ACC112 (cell line): ENCODE measurements at regions not wholly inside any gene's neighbourhood (a gene's known extent, or its start where the extent isn't known, plus 50 kb on each side); places are given as distances from the start of the nearest gene placed in this dataset.
"Not testable (repeated sequence)": the region's sequence is repeated elsewhere in the genome, so short reads cannot be mapped to it uniquely, and the experiment has no call there.

ENCODE experiments used
- H2AFZ ChIP-seq: fragments of 200-600 bp; sonication (generic); one replicate; pipeline ENCODE4 v1.6.0; 2017; ENCODE audit warnings: antibody characterized with exemption, low read length; ENCODE audit not compliant: unreplicated experiment
- H3K27ac ChIP-seq: fragments of 200-600 bp; sonication (generic); 2 replicates; pipeline ENCODE4 v1.5.1; 2014; ENCODE audit warnings: low read depth, mild to moderate bottlenecking, antibody characterized with exemption, low read length, moderate library complexity
- H3K27me3 ChIP-seq: fragments of 200-600 bp; sonication (generic); 2 replicates; pipeline ENCODE4 v1.6.1; 2014; ENCODE audit warnings: mild to moderate bottlenecking, antibody characterized with exemption, low read length, moderate library complexity, mixed read lengths; ENCODE audit not compliant: insufficient read depth
- H3K36me3 ChIP-seq: fragments of 200-600 bp; sonication (generic); 2 replicates; pipeline ENCODE4 v1.6.1; 2016; ENCODE audit warnings: mild to moderate bottlenecking, antibody characterized with exemption, low read length, moderate library complexity, mixed read lengths; ENCODE audit not compliant: insufficient read depth
- H3K4me1 ChIP-seq: fragments of 200-600 bp; sonication (generic); one replicate; pipeline ENCODE4 v1.6.1; 2016; ENCODE audit warnings: low read length, mixed read lengths; ENCODE audit not compliant: insufficient read depth, unreplicated experiment, control insufficient read depth
- H3K4me3 ChIP-seq: fragments of 200-600 bp; sonication (generic); 2 replicates; pipeline ENCODE4 v1.5.1; 2014; ENCODE audit warnings: mild to moderate bottlenecking, low read depth, low read length
- H3K79me2 ChIP-seq: fragments of 200-600 bp; sonication (generic); one replicate; pipeline ENCODE4 v1.6.0; 2016; ENCODE audit warnings: low read length; ENCODE audit not compliant: control insufficient read depth, unreplicated experiment, insufficient read depth

- H2AFZ ChIP-seq: no peak overlapping the region
- no peaks in the 10 kb centered on the region for H3K27me3 ChIP-seq
- no peak overlapping the region for H3K27ac ChIP-seq
- no peaks in the 10 kb centered on the region for H3K79me2 ChIP-seq
- no peaks in the 10 kb centered on the region for H3K4me1 ChIP-seq
- no peaks in the 10 kb centered on the region for H3K36me3 ChIP-seq
- H3K4me3 ChIP-seq: no peak overlapping the region
Measured at GRCh38 chr11:87780068-87780413, 395.2 kb downstream of the RAB38 start.

- H3K4me1 ChIP-seq: no peaks in the 10 kb centered on the region
- no peak overlapping the region for H2AFZ ChIP-seq
- no peak overlapping the region for H3K27ac ChIP-seq
- H3K27me3 ChIP-seq: no peaks in the 10 kb centered on the region
- no peaks in the 10 kb centered on the region for H3K36me3 ChIP-seq
- H3K4me3 ChIP-seq: no peak overlapping the region
- no peaks in the 10 kb centered on the region for H3K79me2 ChIP-seq
Measured at GRCh38 chr11:87779276-87780067, 395.8 kb downstream of the RAB38 start.

- H3K36me3 ChIP-seq: no peaks in the 10 kb centered on the region
- H3K79me2 ChIP-seq: no peaks in the 10 kb centered on the region
- H3K4me3 ChIP-seq: no peak overlapping the region
- H2AFZ ChIP-seq: no peak overlapping the region
- H3K4me1 ChIP-seq: no peaks in the 10 kb centered on the region
- no peak overlapping the region for H3K27ac ChIP-seq
- H3K27me3 ChIP-seq: no peaks in the 10 kb centered on the region
Measured at GRCh38 chr11:87778357-87778756, 396.9 kb downstream of the RAB38 start.

GRCh38 chr11:87775036-87775435 lies 400.2 kb downstream of the RAB38 start:
- no peaks in the 10 kb centered on the region for H3K27me3 ChIP-seq
- no peak overlapping the region for H3K4me3 ChIP-seq
- H3K79me2 ChIP-seq: no peaks in the 10 kb centered on the region

GRCh38 chr11:87769661-87770060 lies 405.6 kb downstream of the RAB38 start:
- Histone ChIP-seq H3K36me3 (no peaks in the 10 kb centered on the region), H3K79me2 (no peaks in the 10 kb centered on the region)

More at GRCh38 chr11:87775036-87775435, 400.2 kb downstream of the RAB38 start:
- H3K27ac ChIP-seq: no peak overlapping the region
- H3K4me1 ChIP-seq: no peaks in the 10 kb centered on the region
- H3K36me3 ChIP-seq: no peaks in the 10 kb centered on the region
- no peak overlapping the region for H2AFZ ChIP-seq

GRCh38 chr11:87767615-87768014 lies 407.6 kb downstream of the RAB38 start:
- no peaks in the 10 kb centered on the region for H3K27me3 ChIP-seq
- H3K4me3 ChIP-seq: no peak overlapping the region
- H3K4me1 ChIP-seq: no peaks in the 10 kb centered on the region
- no peak overlapping the region for H2AFZ ChIP-seq
- no peak overlapping the region for H3K27ac ChIP-seq
- H3K36me3 ChIP-seq: no peaks in the 10 kb centered on the region
- no peaks in the 10 kb centered on the region for H3K79me2 ChIP-seq

More at GRCh38 chr11:87769661-87770060, 405.6 kb downstream of the RAB38 start:
- no peaks in the 10 kb centered on the region for H3K27me3 ChIP-seq
- H3K27ac ChIP-seq: no peak overlapping the region
- no peak overlapping the region for H3K4me3 ChIP-seq
- H2AFZ ChIP-seq: no peak overlapping the region
- no peaks in the 10 kb centered on the region for H3K4me1 ChIP-seq

- H3K36me3 ChIP-seq, H3K4me3 ChIP-seq, H3K4me1 ChIP-seq, H3K27me3 ChIP-seq, H2AFZ ChIP-seq, H3K79me2 ChIP-seq, H3K27ac ChIP-seq: not testable (repeated sequence)
Measured at GRCh38 chr11:87764075-87764474, 411.2 kb downstream of the RAB38 start.

GRCh38 chr11:87754685-87755084 lies 420.6 kb downstream of the RAB38 start:
- Histone ChIP-seq H3K36me3 (no peaks in the 10 kb centered on the region), H3K4me3 (no peak overlapping the region), H3K27me3 (no peaks in the 10 kb centered on the region), H2AFZ (no peak overlapping the region), H3K27ac (no peak overlapping the region), H3K79me2 (no peaks in the 10 kb centered on the region), H3K4me1 (no peaks in the 10 kb centered on the region)

- Histone ChIP-seq H3K79me2 (no peaks in the 10 kb centered on the region), H2AFZ (no peak overlapping the region), H3K27me3 (no peaks in the 10 kb centered on the region), H3K27ac (no peak overlapping the region), H3K4me3 (no peak overlapping the region), H3K36me3 (no peaks in the 10 kb centered on the region), H3K4me1 (no peaks in the 10 kb centered on the region)
Measured at GRCh38 chr11:87753143-87753542, 422.1 kb downstream of the RAB38 start.

- Histone ChIP-seq H3K4me3 (no peak overlapping the region), H3K79me2 (no peaks in the 10 kb centered on the region), H3K36me3 (no peaks in the 10 kb centered on the region), H3K27me3 (0 out of 2 replicates have a peak, but pooled peaks cover 4% of the 10 kb centered on the region), H2AFZ (no peak overlapping the region), H3K27ac (no peak overlapping the region), H3K4me1 (no peaks in the 10 kb centered on the region)
Measured at GRCh38 chr11:87743007-87743406, 432.2 kb downstream of the RAB38 start.

- H3K27me3 ChIP-seq: 0 out of 2 replicates have a peak, but pooled peaks cover 4% of the 10 kb centered on the region
- no peak overlapping the region for H3K4me3 ChIP-seq
Measured at GRCh38 chr11:87740968-87741367, 434.3 kb downstream of the RAB38 start.

More at GRCh38 chr11:87740968-87741367, 434.3 kb downstream of the RAB38 start:
- Histone ChIP-seq H3K36me3 (no peaks in the 10 kb centered on the region), H2AFZ (no peak overlapping the region), H3K79me2 (no peaks in the 10 kb centered on the region), H3K4me1 (no peaks in the 10 kb centered on the region), H3K27ac (no peak overlapping the region)
